ENCODE measurements at regions not wholly inside any gene's neighbourhood (a gene's known extent, or its start where the extent isn't known, plus 50 kb on each side); places are given as distances from the start of the nearest gene placed in this dataset.

GRCh38 chr7:26100406-26101339 is 51.3 kb upstream of the NFE2L3 start:
- TF ChIP-seq CTCF (IDR thresholded peaks at IDR 0.05) (no peak), POLR2A (IDR thresholded peaks at IDR 0.05) (no peak), EP300 (IDR thresholded peaks at IDR 0.05) (no peak)

Data from gastroesophageal sphincter (tissue), 3 donors.